CD4-positive, alpha-beta T cell treated with Interleukin-2 at 100 ng/mL for 4 hours (primary cell): ENCODE measurements at regions not wholly inside any gene's neighbourhood (a gene's known extent, or its start where the extent isn't known, plus 50 kb on each side); places are given as distances from the start of the nearest gene placed in this dataset.
"Not testable (repeated sequence)": the region's sequence is repeated elsewhere in the genome, so short reads cannot be mapped to it uniquely, and the experiment has no call there.

Experiments
- DNase-seq: peaks from one replicate; pipeline ENCODE4 v3.0.0-alpha.2; 2020; ENCODE audit warnings: low spot score

GRCh38 chr2:175872721-175873120, 129.3 kb downstream of the LNPK start:
- DNase-seq: no peak

GRCh38 chr2:175872005-175872348, 130.1 kb downstream of the LNPK start:
- DNase-seq: no peak

- no peak for DNase-seq
Observed at GRCh38 chr2:175871331-175872004, 130.6 kb downstream of the LNPK start.

- no peak for DNase-seq
Observed at GRCh38 chr2:175865716-175866115, 136.4 kb downstream of the LNPK start.

- DNase-seq: no peak
Observed at GRCh38 chr2:175864137-175864850, 137.8 kb downstream of the LNPK start.

GRCh38 chr2:175861958-175862357, 140.1 kb downstream of the LNPK start:
- DNase-seq: no peak

- no peak for DNase-seq
Observed at GRCh38 chr2:175855794-175856453, 146.1 kb downstream of the LNPK start.

- no peak for DNase-seq
Observed at GRCh38 chr2:175855236-175855635, 146.8 kb downstream of the LNPK start.

- no peak for DNase-seq
Observed at GRCh38 chr2:175854665-175855064, 147.4 kb downstream of the LNPK start.

GRCh38 chr2:175854129-175854528, 147.9 kb downstream of the LNPK start:
- no peak for DNase-seq

GRCh38 chr2:175853616-175853890, 148.5 kb downstream of the LNPK start:
- no peak for DNase-seq

- DNase-seq: no peak
Observed at GRCh38 chr2:175852879-175853615, 149.0 kb downstream of the LNPK start.

GRCh38 chr2:175847128-175847527, 154.9 kb downstream of the LNPK start:
- DNase-seq: no peak

GRCh38 chr2:175844169-175844568, 157.9 kb downstream of the LNPK start:
- no peak for DNase-seq

- no peak for DNase-seq
Observed at GRCh38 chr2:175843625-175844024, 158.4 kb downstream of the LNPK start.

GRCh38 chr2:175842996-175843395, 159.1 kb downstream of the LNPK start:
- DNase-seq: no peak

- not testable (repeated sequence) for DNase-seq
Observed at GRCh38 chr2:175840765-175841164, 161.3 kb downstream of the LNPK start.

- DNase-seq: no peak
Observed at GRCh38 chr2:175840256-175840655, 161.8 kb downstream of the LNPK start.

GRCh38 chr2:175838979-175839378, 163.1 kb downstream of the LNPK start:
- DNase-seq: no peak

GRCh38 chr2:175837046-175837445, 165.0 kb downstream of the LNPK start:
- no peak for DNase-seq

- no peak for DNase-seq
Observed at GRCh38 chr2:175836361-175836760, 165.7 kb downstream of the LNPK start.

GRCh38 chr2:175834477-175834876, 167.6 kb downstream of the LNPK start:
- DNase-seq: no peak

GRCh38 chr2:175832866-175833265, 169.2 kb downstream of the LNPK start:
- DNase-seq: no peak
